Ovary (tissue), 3 donors: ENCODE measurements at regions not wholly inside any gene's neighbourhood (a gene's known extent, or its start where the extent isn't known, plus 50 kb on each side); places are given as distances from the start of the nearest gene placed in this dataset.

Source experiments
- POLR2A ChIP-seq: fragments of 450-650 bp; IDR thresholded peaks from one replicate; pipeline ENCODE4 v1.6.1; 2017; ENCODE audit warnings: antibody characterized with exemption, mild to moderate bottlenecking, moderate library complexity
- TF ChIP-seq, protein P1 (sequence below), 3 donors: fragments of 450-650 bp in 2 of 3; fragments of 200-600 bp in 1 of 3; IDR thresholded peaks; one replicate each; pipeline versions ENCODE4 v1.5.1 to v1.8.0; 2016 to 2022; ENCODE audit warnings: antibody characterized with exemption in 3 of 3, mild to moderate bottlenecking in 1 of 3
- donor health status: DM: no; HTN: no; CAD: no.

- TF ChIP-seq POLR2A: no peak
- TF ChIP-seq, protein P1, sequence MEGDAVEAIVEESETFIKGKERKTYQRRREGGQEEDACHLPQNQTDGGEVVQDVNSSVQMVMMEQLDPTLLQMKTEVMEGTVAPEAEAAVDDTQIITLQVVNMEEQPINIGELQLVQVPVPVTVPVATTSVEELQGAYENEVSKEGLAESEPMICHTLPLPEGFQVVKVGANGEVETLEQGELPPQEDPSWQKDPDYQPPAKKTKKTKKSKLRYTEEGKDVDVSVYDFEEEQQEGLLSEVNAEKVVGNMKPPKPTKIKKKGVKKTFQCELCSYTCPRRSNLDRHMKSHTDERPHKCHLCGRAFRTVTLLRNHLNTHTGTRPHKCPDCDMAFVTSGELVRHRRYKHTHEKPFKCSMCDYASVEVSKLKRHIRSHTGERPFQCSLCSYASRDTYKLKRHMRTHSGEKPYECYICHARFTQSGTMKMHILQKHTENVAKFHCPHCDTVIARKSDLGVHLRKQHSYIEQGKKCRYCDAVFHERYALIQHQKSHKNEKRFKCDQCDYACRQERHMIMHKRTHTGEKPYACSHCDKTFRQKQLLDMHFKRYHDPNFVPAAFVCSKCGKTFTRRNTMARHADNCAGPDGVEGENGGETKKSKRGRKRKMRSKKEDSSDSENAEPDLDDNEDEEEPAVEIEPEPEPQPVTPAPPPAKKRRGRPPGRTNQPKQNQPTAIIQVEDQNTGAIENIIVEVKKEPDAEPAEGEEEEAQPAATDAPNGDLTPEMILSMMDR (IDR thresholded peaks at IDR 0.05): no peak
Observed at GRCh38 chr5:106152569-106152968, 1518.2 kb downstream of the EFNA5 start.
